Fibroblast of gingiva (primary cell): ENCODE measurements at regions not wholly inside any gene's neighbourhood (a gene's known extent, or its start where the extent isn't known, plus 50 kb on each side); places are given as distances from the start of the nearest gene placed in this dataset.
A peak's percentile ranks its signal among the peaks of the same experiment; 100 is the strongest.
"Not testable (repeated sequence)": the region's sequence is repeated elsewhere in the genome, so short reads cannot be mapped to it uniquely, and the experiment has no call there.

Source experiments
- DNase-seq: peaks from one replicate; pipeline ENCODE4 v3.0.0-alpha.2; 2011; ENCODE audit warnings: low read depth

DNA sequence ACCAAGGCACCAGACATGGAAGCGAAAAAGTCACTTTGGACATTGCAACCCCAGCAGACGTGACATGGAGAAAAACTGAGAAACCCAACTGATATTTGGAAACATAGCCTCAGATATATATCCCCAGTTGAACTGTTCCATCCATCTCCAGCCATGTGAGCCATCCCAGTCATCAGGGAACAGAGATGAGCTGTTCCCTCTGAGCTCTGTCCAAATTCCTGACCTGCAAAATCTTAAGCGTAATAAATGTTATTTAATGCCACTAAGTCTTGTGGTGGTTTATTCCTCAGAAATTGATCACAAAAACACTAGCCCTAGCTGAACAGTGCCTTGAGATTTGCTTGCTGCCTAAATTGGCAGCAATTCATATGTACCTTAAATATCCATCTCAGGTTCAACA lies 182.8 kb downstream of the NRP2 start:
- DNase-seq, result no peak

GRCh38 chr2:205864491-205864890 lies 182.2 kb downstream of the NRP2 start:
- no peak for DNase-seq

DNA sequence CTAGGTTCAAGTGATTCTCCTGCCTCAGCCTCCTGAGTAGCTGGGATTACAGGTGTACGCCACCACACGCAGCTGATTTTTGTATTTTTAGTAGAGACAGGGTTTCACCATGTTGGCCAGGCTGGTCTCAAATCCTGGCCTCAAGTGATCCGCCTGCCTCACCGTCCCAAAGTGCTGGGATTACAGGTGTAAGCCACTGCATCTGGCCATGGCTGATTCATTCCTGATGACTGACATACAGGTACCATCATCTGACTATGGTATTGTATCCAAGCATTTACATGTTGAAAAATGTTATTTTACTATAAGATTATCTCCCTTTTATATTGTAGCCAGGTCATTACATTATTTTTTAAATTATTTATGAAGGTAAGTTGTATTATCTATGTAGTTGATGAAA lies 180.5 kb downstream of the NRP2 start:
- DNase-seq, result not testable (repeated sequence)

GRCh38 chr2:205860885-205861284 lies 178.6 kb downstream of the NRP2 start:
- DNase-seq, result no peak

DNA sequence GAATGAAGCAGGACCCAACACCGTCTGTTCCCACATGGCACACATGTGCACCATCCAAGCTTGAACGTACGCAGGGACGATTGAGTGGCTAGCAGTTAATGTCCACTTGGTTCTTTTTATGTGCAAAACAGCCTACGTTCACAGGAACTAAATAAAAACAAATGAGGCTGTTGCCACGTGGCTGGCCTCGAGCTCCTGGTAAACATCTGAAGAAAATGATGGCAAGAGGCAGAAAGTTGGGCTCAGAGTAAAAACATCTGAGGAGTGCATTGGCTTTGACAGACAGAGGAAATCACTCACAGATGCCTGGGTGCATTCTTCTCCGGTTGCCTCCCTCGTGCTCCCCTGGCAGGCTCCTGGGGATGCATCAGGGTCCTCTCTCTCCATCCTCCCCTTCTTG lies 177.9 kb downstream of the NRP2 start:
- DNase-seq, result no peak

- DNase-seq, result peak; percentile 16
These were observed 176.7 kb downstream of the NRP2 start for GRCh38 chr2:205858881-205859441.

DNA sequence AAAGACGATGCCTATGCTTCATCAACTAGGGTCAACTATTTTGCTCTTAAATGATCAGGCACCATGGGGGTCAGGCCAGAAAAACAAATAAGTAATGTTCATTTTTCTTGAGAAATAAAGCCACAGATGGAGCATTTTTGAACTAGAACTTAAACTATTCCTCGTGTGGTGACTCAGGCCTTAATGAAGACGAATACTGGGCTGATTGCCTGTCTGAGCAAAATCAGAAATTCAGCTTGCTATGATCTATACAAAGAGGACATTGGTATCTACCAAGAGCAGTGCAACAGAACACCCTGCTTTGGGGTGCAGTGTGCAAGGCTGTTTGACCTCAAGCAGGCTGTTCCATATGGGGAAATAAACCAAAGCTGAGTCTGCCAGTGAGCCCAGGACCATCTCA lies 176.0 kb downstream of the NRP2 start:
- no peak for DNase-seq

DNA sequence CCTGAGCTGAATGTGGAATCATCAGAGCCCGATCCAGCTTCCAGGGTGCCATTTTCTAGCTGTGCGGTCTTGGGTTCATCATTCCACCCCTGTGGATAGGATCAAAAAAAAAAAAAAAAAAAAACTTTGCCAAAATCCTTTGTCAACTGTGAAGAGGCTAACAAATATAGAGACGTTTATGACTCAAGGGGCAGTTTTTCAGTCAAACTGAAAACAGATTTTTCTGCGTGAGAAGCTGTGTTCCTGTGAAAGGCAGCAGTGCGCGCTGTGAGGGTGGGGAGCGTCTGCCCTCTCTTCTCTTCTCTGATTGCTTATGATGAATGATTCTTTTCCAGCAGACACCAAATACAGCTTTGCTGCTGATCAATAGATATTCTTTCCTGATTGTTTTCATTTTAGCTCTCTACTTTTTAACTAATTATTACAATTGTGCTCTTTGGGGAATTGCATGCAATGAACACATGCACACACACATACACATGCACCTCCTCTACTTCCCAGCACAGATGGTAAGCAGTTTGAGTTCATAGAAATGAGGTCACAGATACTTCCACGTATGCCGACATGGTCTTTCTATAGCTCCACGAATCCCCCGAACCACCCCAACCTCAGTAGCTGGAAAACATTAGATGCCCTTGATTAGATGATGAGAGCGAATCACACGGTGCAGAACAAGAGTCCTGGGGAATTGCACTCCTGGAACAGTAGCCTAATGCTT lies 175.4 kb downstream of the NRP2 start:
- DNase-seq, result no peak

GRCh38 chr2:205852457-205852856 lies 170.2 kb downstream of the NRP2 start:
- peak; percentile 64 for DNase-seq

DNA sequence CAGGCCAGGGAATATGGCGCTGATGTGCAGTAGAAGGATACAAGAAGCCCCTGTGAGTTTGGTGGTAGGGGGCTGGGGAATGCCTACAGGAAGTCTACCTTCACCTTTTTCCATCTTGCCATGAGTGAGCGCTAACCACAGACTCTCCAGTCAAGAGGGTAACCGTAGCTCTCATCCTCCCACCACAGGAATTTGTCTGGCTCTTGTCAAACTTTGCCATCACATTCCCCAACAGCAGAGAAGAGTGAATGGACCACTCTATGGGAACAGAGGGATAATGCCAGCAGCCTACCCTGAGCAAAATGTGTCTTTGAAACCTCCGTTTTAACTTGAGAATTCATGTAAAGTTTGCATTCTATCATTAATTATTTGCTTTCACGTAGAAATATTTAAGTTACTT lies 168.3 kb downstream of the NRP2 start:
- no peak for DNase-seq

GRCh38 chr2:205850132-205850531 lies 167.8 kb downstream of the NRP2 start:
- no peak for DNase-seq

GRCh38 chr2:205849136-205849535 lies 166.8 kb downstream of the NRP2 start:
- no peak for DNase-seq

DNA sequence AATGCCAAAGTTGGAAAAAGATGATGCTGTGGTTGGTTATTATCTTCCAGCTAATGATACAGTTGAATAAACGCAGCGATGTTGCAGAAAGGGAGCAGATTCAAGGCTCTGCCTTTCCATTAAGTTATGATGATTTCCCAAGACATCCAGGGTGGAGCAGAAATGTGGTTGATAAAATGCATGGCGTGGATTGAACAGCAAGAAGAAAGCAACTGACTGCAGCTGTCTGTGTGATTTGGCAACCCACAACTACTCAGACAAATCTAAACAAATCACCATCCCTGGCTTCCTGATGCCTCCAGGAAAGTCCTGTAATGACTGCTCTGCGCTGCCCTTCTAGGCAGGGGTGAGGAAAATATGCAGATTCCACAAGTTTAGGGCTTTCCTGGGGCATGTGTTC lies 166.3 kb downstream of the NRP2 start:
- DNase-seq, result peak; percentile 85
